Pancreas (tissue), 10 donors: ENCODE measurements at regions not wholly inside any gene's neighbourhood (a gene's known extent, or its start where the extent isn't known, plus 50 kb on each side); places are given as distances from the start of the nearest gene placed in this dataset.

Source experiments
- ATAC-seq, 4 donors: fragments of 200-7000 bp; cut with Tn5 transposase; one replicate each; pipeline versions ENCODE4 v1.8.0 to v1.9.1; 2020; ENCODE audit warnings: mild to moderate bottlenecking in 4 of 4, moderate library complexity in 4 of 4
- DNase-seq, 6 donors: peaks; one replicate each; pipeline ENCODE4 v3.0.0-alpha.2; 2020
- FAIRE-seq: peaks from 2 replicates; lab custom pipeline; 2012; peaks lifted over from hg19 to GRCh38; lab: Jason Lieb, UNC
- H3K27ac ChIP-seq, 4 donors: fragments of 200-600 bp; sonication (generic); 1 replicate in 3 of 4; 2 replicates in 1 of 4; pipeline versions ENCODE4 v1.5.0 to v1.8.0; 2020
- H3K27me3 ChIP-seq, 4 donors: fragments of 200-600 bp; one replicate each; pipeline ENCODE4 v1.8.0; 2021
- H3K36me3 ChIP-seq, 3 donors: fragments of 200-600 bp; sonication (generic) in 1 of 3; one replicate each; pipeline versions ENCODE4 v1.5.0 to v1.8.0; 2020 to 2021
- H3K4me1 ChIP-seq, 3 donors: fragments of 200-600 bp; one replicate each; pipeline ENCODE4 v1.8.0; 2021
- H3K4me3 ChIP-seq, 4 donors: fragments of 200-600 bp; sonication (generic) in 2 of 4; one replicate each; pipeline versions ENCODE4 v1.5.0 to v1.8.0; 2020 to 2021
- H3K9me3 ChIP-seq, 4 donors: fragments of 200-600 bp; one replicate each; pipeline ENCODE4 v1.8.0; 2021
- CTCF ChIP-seq, 4 donors: fragments of 200-600 bp; sonication (generic) in 3 of 4; IDR thresholded peaks; one replicate each; pipeline versions ENCODE4 v1.5.0 to v1.8.0; 2021; ENCODE audit warnings: antibody characterized with exemption in 4 of 4
- WGBS, 2 donors: extraction: QIAGEN DNeasy Blood & Tissue Kit; methylation state at CpG; one replicate each; pipeline ENCODE4 v1.1.7; 2013; 5-methylcytosine and 5-hydroxymethylcytosine counted together
- intact Hi-C, 3 donors: fragments of 100-400 bp; cut with DNase I; formaldehyde crosslinking; loops; one replicate each; pipeline versions ENCODE4 v1.11.1 to v1.14.2; 2022
- donor health status: healthy with polysubstance abuse.
- donor health status: DM: no; HTN: no; CAD: no; lungs with moderate emphysema.
- donor health status: DM: no; HTN: no; CAD: no.
- donor health status: control.
- donor health status: control.
- donor health status: Bipolar disorder and iron deficiency.
- donor health status: DM: yes; HTN: yes; CAD: no.
- donor health status: DM: no; HTN: no; CAD: no.
- donor health status: DM: no; HTN: no; CAD: no.
- donor health status: DM: yes; HTN: yes; CAD: no.

GRCh38 chr6:74764486-74764885 is 441.4 kb downstream of the COL12A1 start:
- WGBS, 2 donors = 83 to 85% methylated on average over 2 of the region's 2 CpGs
- Histone ChIP-seq H3K9me3 (no peaks in the 10 kb centered on the region), H3K4me3 (no peak overlapping the region), H3K36me3 (no peaks in the 10 kb centered on the region), H3K4me1 (no peaks in the 10 kb centered on the region), H3K27ac (no peak overlapping the region), H3K27me3 (no peaks in the 10 kb centered on the region)
- DNase-seq = no peak
- FAIRE-seq = no peak
- intact Hi-C loops = no loop called here
- no peak for ATAC-seq
- no peak for TF ChIP-seq CTCF (IDR thresholded peaks at IDR 0.05)

GRCh38 chr6:74762841-74763240 is 443.0 kb downstream of the COL12A1 start:
- FAIRE-seq = no peak
- WGBS, 2 donors = 40 to 51% methylated on average over 2 of the region's 2 CpGs
- no peak overlapping the region for H3K4me3 ChIP-seq
- no peaks in the 10 kb centered on the region for H3K36me3 ChIP-seq
- no peak overlapping the region for H3K27ac ChIP-seq
- intact Hi-C loops = no loop called here
- TF ChIP-seq CTCF (IDR thresholded peaks at IDR 0.05) = no peak
- H3K9me3 ChIP-seq = no peaks in the 10 kb centered on the region
- ATAC-seq = no peak
- H3K4me1 ChIP-seq = peaks cover 0 to 4% (median 0%) of the 10 kb centered on the region in 3 donors
- no peak for DNase-seq
- H3K27me3 ChIP-seq = no peaks in the 10 kb centered on the region

GRCh38 chr6:74757813-74758212 is 448.0 kb downstream of the COL12A1 start:
- ATAC-seq (peak; percentile 59 to 83 (median 70)), DNase-seq (no peak), FAIRE-seq (no peak)
- Histone ChIP-seq H3K4me3 (no peak overlapping the region), H3K36me3 (no peaks in the 10 kb centered on the region), H3K4me1 (peaks cover 3 to 15% (median 9%) of the 10 kb centered on the region in 3 donors), H3K9me3 (no peaks in the 10 kb centered on the region), H3K27ac (no peak overlapping the region), H3K27me3 (no peaks in the 10 kb centered on the region)
- 18 to 21% methylated on average over 1 of the region's 1 CpG for WGBS, 2 donors
- intact Hi-C loops = no loop called here
- no peak for TF ChIP-seq CTCF (IDR thresholded peaks at IDR 0.05)

GRCh38 chr6:74756923-74757322 is 448.9 kb downstream of the COL12A1 start:
- TF ChIP-seq CTCF (IDR thresholded peaks at IDR 0.05) = no peak
- Histone ChIP-seq H3K4me3 (no peak overlapping the region), H3K27me3 (no peaks in the 10 kb centered on the region), H3K27ac (no peak overlapping the region), H3K4me1 (peaks cover 3 to 15% (median 9%) of the 10 kb centered on the region in 3 donors), H3K36me3 (no peaks in the 10 kb centered on the region), H3K9me3 (no peaks in the 10 kb centered on the region)
- no peak for DNase-seq
- no peak for ATAC-seq
- intact Hi-C loops = no loop called here
- WGBS, 2 donors = 85 to 91% methylated on average over 2 of the region's 2 CpGs
- no peak for FAIRE-seq

GRCh38 chr6:74755778-74756177 is 450.1 kb downstream of the COL12A1 start:
- ATAC-seq (peak; percentile 70 to 83 (median 81)), FAIRE-seq (no peak), DNase-seq (no peak)
- Histone ChIP-seq H3K27me3 (no peaks in the 10 kb centered on the region), H3K4me3 (no peak overlapping the region), H3K27ac (no peak overlapping the region), H3K9me3 (no peaks in the 10 kb centered on the region), H3K4me1 (peaks cover 3 to 15% (median 9%) of the 10 kb centered on the region in 3 donors), H3K36me3 (no peaks in the 10 kb centered on the region)
- intact Hi-C loops = no loop called here
- TF ChIP-seq CTCF (IDR thresholded peaks at IDR 0.05) = no peak
- 15 to 16% methylated on average over 2 of the region's 2 CpGs for WGBS, 2 donors
